ENCODE measurements at regions not wholly inside any gene's neighbourhood (a gene's known extent, or its start where the extent isn't known, plus 50 kb on each side); places are given as distances from the start of the nearest gene placed in this dataset.

DNA sequence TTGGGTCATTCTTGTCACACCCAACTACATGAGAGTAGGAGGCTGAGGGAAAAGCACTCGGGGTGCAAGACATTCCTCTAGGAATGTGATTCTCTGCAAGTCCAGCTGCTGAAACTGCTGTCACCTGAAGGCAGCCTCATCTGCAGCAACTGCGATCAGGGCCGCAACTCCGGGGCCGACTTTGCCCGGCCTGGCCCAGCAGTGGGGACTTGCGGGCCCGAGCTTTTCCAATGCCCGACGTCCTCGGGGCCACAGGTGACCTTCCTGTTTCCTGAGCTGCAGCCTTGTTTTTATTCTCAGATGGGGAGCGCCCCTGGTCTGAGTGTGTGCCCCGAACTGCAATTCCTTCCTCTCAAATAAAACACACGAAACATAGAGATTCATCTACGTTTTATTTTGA lies 104.7 kb upstream of the NKX1-1 start:
- no peaks in the 10 kb centered on the region for H3K27me3 ChIP-seq (ENCODE audit: low read length)
- TF ChIP-seq, protein P1, sequence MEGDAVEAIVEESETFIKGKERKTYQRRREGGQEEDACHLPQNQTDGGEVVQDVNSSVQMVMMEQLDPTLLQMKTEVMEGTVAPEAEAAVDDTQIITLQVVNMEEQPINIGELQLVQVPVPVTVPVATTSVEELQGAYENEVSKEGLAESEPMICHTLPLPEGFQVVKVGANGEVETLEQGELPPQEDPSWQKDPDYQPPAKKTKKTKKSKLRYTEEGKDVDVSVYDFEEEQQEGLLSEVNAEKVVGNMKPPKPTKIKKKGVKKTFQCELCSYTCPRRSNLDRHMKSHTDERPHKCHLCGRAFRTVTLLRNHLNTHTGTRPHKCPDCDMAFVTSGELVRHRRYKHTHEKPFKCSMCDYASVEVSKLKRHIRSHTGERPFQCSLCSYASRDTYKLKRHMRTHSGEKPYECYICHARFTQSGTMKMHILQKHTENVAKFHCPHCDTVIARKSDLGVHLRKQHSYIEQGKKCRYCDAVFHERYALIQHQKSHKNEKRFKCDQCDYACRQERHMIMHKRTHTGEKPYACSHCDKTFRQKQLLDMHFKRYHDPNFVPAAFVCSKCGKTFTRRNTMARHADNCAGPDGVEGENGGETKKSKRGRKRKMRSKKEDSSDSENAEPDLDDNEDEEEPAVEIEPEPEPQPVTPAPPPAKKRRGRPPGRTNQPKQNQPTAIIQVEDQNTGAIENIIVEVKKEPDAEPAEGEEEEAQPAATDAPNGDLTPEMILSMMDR (IDR thresholded peaks at IDR 0.05; ENCODE audit: insufficient read depth, low read length, poor library complexity, severe bottlenecking), result no peak
- no peak for TF ChIP-seq EZH2phosphoT487 (conservative IDR thresholded peaks at IDR 0.05; ENCODE audit: low read length)

DNA sequence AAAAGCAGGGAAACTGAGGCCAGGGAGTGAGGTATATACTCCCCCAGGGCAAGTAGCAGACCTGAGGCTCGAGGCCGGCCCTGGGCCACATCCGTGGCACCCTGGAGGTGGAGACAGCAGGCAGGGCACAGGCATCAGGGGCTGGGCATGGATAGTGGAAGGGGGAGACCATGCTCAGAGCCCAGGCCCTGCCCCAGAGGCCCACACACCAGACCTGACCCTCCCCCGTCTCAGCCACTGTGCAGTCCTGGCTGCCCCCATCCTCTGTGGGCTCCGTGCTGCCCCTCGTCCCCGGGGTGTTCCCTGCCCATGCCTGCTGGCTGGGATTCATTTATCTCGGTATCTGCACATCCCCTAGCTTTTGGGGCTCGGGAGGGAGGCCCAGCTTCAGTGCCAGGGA lies 103.1 kb upstream of the NKX1-1 start:
- H3K4me2 ChIP-seq (ENCODE audit: low read depth, low read length, poor library complexity, severe bottlenecking), result no peak overlapping the region
- 0 out of 2 replicates have a peak, but pooled peaks cover 8% of the 10 kb centered on the region for H3K9me3 ChIP-seq (ENCODE audit: insufficient read depth, low read length)
- no peak overlapping the region for H3K9ac ChIP-seq (ENCODE audit: low read length)
- H3K4me3 ChIP-seq (ENCODE audit: insufficient read depth, low read length, poor library complexity, severe bottlenecking), result no peak overlapping the region
- H3K9me2 ChIP-seq (replicated peaks; ENCODE audit: insufficient read depth, low read length), result no peaks in the 10 kb centered on the region
- no peak overlapping the region for H2AFZ ChIP-seq (ENCODE audit: low read depth, low read length, severe bottlenecking)
- H3K79me2 ChIP-seq (ENCODE audit: insufficient read depth, low read length), result no peaks in the 10 kb centered on the region
- H4K20me1 ChIP-seq (ENCODE audit: low read depth, low read length), result no peaks in the 10 kb centered on the region
- no peaks in the 10 kb centered on the region for H3K36me3 ChIP-seq (ENCODE audit: low read length)
- no peaks in the 10 kb centered on the region for H3K27me3 ChIP-seq (ENCODE audit: low read length)
- no peaks in the 10 kb centered on the region for H3F3A ChIP-seq (ENCODE audit: insufficient read depth)
- no peak overlapping the region for H3K27ac ChIP-seq (ENCODE audit: low read depth, low read length)
- TF ChIP-seq, protein P1 (IDR thresholded peaks at IDR 0.05; ENCODE audit: insufficient read depth, low read length, poor library complexity, severe bottlenecking), result no peak
- TF ChIP-seq EZH2phosphoT487 (conservative IDR thresholded peaks at IDR 0.05; ENCODE audit: low read length), result no peak

More for the DNA sequence above, 104.7 kb upstream of the NKX1-1 start:
- Histone ChIP-seq H3K36me3 (ENCODE audit: low read length) (no peaks in the 10 kb centered on the region), H2AFZ (ENCODE audit: low read depth, low read length, severe bottlenecking) (no peak overlapping the region), H3K79me2 (ENCODE audit: insufficient read depth, low read length) (no peaks in the 10 kb centered on the region), H3K9me3 (ENCODE audit: insufficient read depth, low read length) (0 out of 2 replicates have a peak, but pooled peaks cover 9% of the 10 kb centered on the region), H3K4me2 (ENCODE audit: low read depth, low read length, poor library complexity, severe bottlenecking) (no peak overlapping the region), H3K4me3 (ENCODE audit: insufficient read depth, low read length, poor library complexity, severe bottlenecking) (no peak overlapping the region), H4K20me1 (ENCODE audit: low read depth, low read length) (no peaks in the 10 kb centered on the region), H3F3A (ENCODE audit: insufficient read depth) (no peaks in the 10 kb centered on the region), H3K9ac (ENCODE audit: low read length) (no peak overlapping the region), H3K9me2 (replicated peaks; ENCODE audit: insufficient read depth, low read length) (no peaks in the 10 kb centered on the region), H3K27ac (ENCODE audit: low read depth, low read length) (no peak overlapping the region)

DNA sequence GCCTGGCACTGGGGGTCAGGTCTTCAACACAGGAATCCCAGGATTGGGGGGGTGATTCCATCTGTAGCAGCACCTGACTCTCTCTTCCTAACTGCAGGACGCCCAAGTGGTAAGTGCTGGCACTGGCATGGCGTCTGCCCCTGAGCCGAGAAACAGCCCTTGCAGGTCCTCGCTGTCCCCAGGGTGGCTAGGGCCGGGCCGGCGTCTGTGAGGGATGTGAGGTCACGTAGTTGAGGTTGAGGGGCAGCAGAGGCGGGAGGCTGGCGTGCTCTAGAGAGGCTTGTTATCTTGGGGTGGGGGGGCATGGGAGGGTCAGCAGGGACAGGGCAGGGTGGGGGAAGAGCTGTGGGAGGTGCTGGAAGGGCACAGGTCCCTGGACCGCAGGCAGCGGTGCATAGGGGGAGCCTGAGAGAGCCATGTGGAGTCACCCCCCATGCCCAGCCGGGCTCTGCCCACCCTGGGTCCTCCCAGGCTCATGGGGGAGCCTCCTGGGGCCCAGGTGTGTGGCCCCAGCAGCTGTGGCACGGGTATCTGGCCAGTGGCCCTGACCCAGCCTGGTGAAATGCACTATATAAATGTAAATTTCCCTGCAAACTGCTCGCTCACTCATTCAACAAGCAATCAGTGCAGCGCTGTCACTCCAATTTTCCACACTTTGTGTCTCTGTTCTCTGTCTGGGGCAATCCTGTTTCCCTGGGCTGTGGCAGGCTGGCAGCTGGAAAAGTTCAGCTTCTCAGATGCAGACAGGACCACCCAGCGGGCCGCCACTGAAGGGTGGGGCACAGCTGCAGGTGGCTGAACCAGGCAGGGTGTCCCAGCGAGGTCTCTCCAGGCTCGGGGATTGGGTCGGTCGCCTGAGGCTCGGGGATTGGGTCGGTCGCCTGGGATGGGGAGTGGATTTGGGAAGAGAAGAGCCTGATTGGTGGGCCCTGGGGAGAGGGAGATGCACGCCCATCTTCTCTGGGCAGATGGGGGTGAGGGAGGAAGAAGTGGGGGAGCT lies 102.2 kb upstream of the NKX1-1 start:
- no peaks in the 10 kb centered on the region for H3K27me3 ChIP-seq (ENCODE audit: low read length)
- no peaks in the 10 kb centered on the region for H4K20me1 ChIP-seq (ENCODE audit: low read depth, low read length)
- H2AFZ ChIP-seq (ENCODE audit: low read depth, low read length, severe bottlenecking), result no peak overlapping the region
- H3K4me3 ChIP-seq (ENCODE audit: insufficient read depth, low read length, poor library complexity, severe bottlenecking), result no peak overlapping the region
- no peak overlapping the region for H3K9ac ChIP-seq (ENCODE audit: low read length)
- no peak overlapping the region for H3K4me2 ChIP-seq (ENCODE audit: low read depth, low read length, poor library complexity, severe bottlenecking)
- no peaks in the 10 kb centered on the region for H3F3A ChIP-seq (ENCODE audit: insufficient read depth)
- H3K79me2 ChIP-seq (ENCODE audit: insufficient read depth, low read length), result no peaks in the 10 kb centered on the region
- no peaks in the 10 kb centered on the region for H3K9me3 ChIP-seq (ENCODE audit: insufficient read depth, low read length)
- TF ChIP-seq, protein P1 (IDR thresholded peaks at IDR 0.05; ENCODE audit: insufficient read depth, low read length, poor library complexity, severe bottlenecking), result no peak
- no peak for TF ChIP-seq EZH2phosphoT487 (conservative IDR thresholded peaks at IDR 0.05; ENCODE audit: low read length)
- H3K36me3 ChIP-seq (ENCODE audit: low read length), result no peaks in the 10 kb centered on the region
- no peak overlapping the region for H3K27ac ChIP-seq (ENCODE audit: low read depth, low read length)
- no peaks in the 10 kb centered on the region for H3K9me2 ChIP-seq (replicated peaks; ENCODE audit: insufficient read depth, low read length)
